Thoracic aorta (tissue), 2 donors: ENCODE measurements at regions not wholly inside any gene's neighbourhood (a gene's known extent, or its start where the extent isn't known, plus 50 kb on each side); places are given as distances from the start of the nearest gene placed in this dataset.

ENCODE experiments used
- ATAC-seq: fragments of 150-250 bp; one replicate; pipeline ENCODE4 v1.8.0; 2017; ENCODE audit warnings: low read depth; ENCODE audit not compliant: insufficient number of reproducible peaks, low FRiP score
- DNase-seq: peaks from one replicate; pipeline ENCODE4 v3.0.0-alpha.2; 2020; ENCODE audit warnings: low spot score
- H3K27ac ChIP-seq, 2 donors: fragments of 200-600 bp; sonication (generic); 1 replicate in 1 of 2; 2 replicates in 1 of 2; pipeline ENCODE4 v1.5.1; 2016; ENCODE audit warnings: mild to moderate bottlenecking in 2 of 2, moderate library complexity in 2 of 2
- H3K27me3 ChIP-seq: fragments of 200-600 bp; sonication (generic); replicated peaks from 2 replicates; pipeline ENCODE4 v1.6.0; 2016; ENCODE audit warnings: mild to moderate bottlenecking; ENCODE audit not compliant: insufficient read depth
- H3K36me3 ChIP-seq: fragments of 200-600 bp; sonication (generic); one replicate; pipeline ENCODE4 v1.5.1; 2016
- H3K4me1 ChIP-seq, 2 donors: fragments of 200-600 bp; sonication (generic); 1 replicate in 1 of 2; 2 replicates in 1 of 2; pipeline versions ENCODE4 v1.5.1 to v1.6.0; 2016; ENCODE audit warnings: low read depth in 2 of 2, mild to moderate bottlenecking in 1 of 2; ENCODE audit not compliant: control insufficient read depth in 1 of 2
- H3K4me3 ChIP-seq: fragments of 200-600 bp; sonication (generic); 2 replicates; pipeline ENCODE4 v1.5.1; 2016; ENCODE audit warnings: mild to moderate bottlenecking
- H3K9me3 ChIP-seq: fragments of 200-600 bp; sonication (generic); 2 replicates; pipeline ENCODE4 v1.5.1; 2016
- CTCF ChIP-seq: fragments of 200-600 bp; sonication (generic); IDR thresholded peaks from one replicate; pipeline ENCODE4 v1.5.1; 2019; ENCODE audit warnings: antibody characterized with exemption

GRCh38 chr2:209191139-209191538 lies 232.7 kb upstream of the MAP2 start:
- no peak for DNase-seq
- Histone ChIP-seq H3K27me3 (no peaks in the 10 kb centered on the region), H3K4me1 (no peaks in the 10 kb centered on the region), H3K27ac (no peak overlapping the region), H3K36me3 (no peaks in the 10 kb centered on the region), H3K4me3 (no peak overlapping the region), H3K9me3 (no peaks in the 10 kb centered on the region)
- TF ChIP-seq CTCF, result no peak
- ATAC-seq, result no peak

DNA sequence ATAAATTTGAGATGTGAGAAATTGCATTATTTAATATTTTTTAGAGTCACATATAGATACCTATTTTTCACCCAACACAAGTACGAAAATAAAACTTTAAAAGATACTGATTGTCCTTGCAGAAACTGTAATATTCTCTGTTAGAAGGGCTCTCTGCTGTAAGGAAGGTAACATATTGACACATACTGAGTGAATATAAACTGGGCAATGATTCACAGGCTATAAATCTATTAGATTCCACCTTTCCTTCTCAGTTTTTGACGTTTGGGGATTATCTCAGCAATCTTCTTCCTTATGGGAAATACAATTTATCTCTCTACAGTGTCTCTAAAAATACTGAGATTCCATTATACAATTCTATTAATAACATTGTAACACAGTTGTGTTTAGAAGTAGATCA lies 229.1 kb upstream of the MAP2 start:
- Histone ChIP-seq H3K36me3 (no peaks in the 10 kb centered on the region), H3K4me1 (no peaks in the 10 kb centered on the region), H3K27me3 (no peaks in the 10 kb centered on the region), H3K9me3 (no peaks in the 10 kb centered on the region), H3K4me3 (no peak overlapping the region), H3K27ac (no peak overlapping the region)
- no peak for DNase-seq
- no peak for ATAC-seq
- no peak for TF ChIP-seq CTCF

DNA sequence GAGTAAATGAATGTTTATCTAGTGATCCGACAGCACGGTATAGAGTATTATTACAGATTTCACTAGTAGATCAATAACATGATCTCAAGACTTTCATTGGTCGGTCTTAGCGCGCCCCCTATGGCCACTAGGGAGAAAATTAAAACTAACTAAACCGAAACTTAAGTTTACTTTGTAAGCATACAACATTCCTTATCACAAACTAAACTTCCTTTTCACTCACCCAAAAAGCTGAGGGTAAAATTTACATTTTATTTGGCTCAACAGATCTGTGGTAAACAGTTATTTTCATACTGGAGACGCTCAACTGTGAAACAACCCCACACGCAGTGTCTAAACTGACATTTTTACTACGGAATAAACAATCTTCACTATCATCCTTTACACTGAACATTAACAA lies 215.6 kb upstream of the MAP2 start:
- Histone ChIP-seq H3K4me1 (no peaks in the 10 kb centered on the region), H3K27ac (no peak overlapping the region), H3K36me3 (no peaks in the 10 kb centered on the region), H3K27me3 (no peaks in the 10 kb centered on the region), H3K4me3 (peak overlapping the region; percentile 52), H3K9me3 (no peaks in the 10 kb centered on the region)
- DNase-seq, result no peak
- no peak for ATAC-seq
- TF ChIP-seq CTCF, result no peak

DNA sequence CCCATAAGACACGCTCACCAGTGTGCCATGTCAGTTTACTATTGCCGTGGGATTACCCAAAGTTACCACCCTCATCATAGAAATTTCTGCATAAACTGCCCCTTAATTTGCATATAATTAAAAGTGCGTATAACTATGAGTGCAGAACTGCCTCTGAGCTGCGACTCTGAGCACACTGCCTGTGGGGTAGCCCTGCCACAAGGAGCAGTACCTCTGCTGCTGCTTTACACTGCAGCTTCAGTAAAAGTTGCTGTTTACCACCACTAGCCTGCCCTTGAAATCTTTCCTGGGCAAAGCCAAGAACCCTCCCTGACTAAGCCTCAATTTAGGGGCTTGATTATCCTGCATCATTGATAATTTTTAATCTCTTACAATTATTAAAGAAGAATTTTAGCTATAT lies 213.9 kb upstream of the MAP2 start:
- no peaks in the 10 kb centered on the region for H3K36me3 ChIP-seq
- no peaks in the 10 kb centered on the region for H3K4me1 ChIP-seq
- DNase-seq (no peak), ATAC-seq (no peak)
- no peaks in the 10 kb centered on the region for H3K9me3 ChIP-seq
- no peak overlapping the region for H3K4me3 ChIP-seq
- no peaks in the 10 kb centered on the region for H3K27me3 ChIP-seq
- no peak overlapping the region for H3K27ac ChIP-seq
- TF ChIP-seq CTCF, result no peak

DNA sequence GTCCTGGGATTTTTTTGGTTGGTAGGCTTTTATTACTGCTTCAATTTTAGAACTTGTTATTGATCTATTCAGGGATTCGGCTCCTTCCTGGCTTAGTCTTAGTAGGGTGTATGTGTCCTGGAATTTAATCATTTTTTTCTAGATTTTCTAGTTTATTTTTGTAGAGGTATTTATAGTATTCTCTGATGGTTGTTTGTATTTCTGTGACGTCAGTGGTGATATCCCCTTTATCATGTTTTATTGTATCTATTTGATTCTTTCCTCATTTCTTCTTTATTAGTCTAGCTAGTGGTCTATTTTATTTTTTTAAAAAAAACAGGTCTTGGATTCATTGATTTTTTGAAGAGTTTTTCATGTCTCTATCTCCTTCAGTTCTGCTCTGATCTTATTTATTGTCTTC lies 193.3 kb upstream of the MAP2 start:
- no peaks in the 10 kb centered on the region for H3K27me3 ChIP-seq
- H3K9me3 ChIP-seq, result no peaks in the 10 kb centered on the region
- no peaks in the 10 kb centered on the region for H3K36me3 ChIP-seq
- no peak overlapping the region for H3K27ac ChIP-seq
- no peaks in the 10 kb centered on the region for H3K4me1 ChIP-seq
- ATAC-seq, result no peak
- no peak for TF ChIP-seq CTCF
- DNase-seq, result no peak
- H3K4me3 ChIP-seq, result no peak overlapping the region
